Activated CD4-positive, alpha-beta T cell treated with anti-CD3 and anti-CD28 coated beads for 48 hours (primary cell): ENCODE measurements at regions not wholly inside any gene's neighbourhood (a gene's known extent, or its start where the extent isn't known, plus 50 kb on each side); places are given as distances from the start of the nearest gene placed in this dataset.

Experiments used
- DNase-seq: peaks from one replicate; pipeline ENCODE4 v3.0.0-alpha.2; 2020

- DNase-seq, result no peak
These were observed 114.1 kb downstream of the RFLNA start for GRCh38 chr12:124408822-124409517.

- no peak for DNase-seq
These were observed 112.2 kb downstream of the RFLNA start for GRCh38 chr12:124407074-124407473.

- no peak for DNase-seq
These were observed 111.2 kb downstream of the RFLNA start for GRCh38 chr12:124406043-124406442.

GRCh38 chr12:124405592-124405991, 110.7 kb downstream of the RFLNA start:
- no peak for DNase-seq

- no peak for DNase-seq
These were observed 110.3 kb downstream of the RFLNA start for GRCh38 chr12:124405151-124405550.

GRCh38 chr12:124404162-124404784, 109.4 kb downstream of the RFLNA start:
- DNase-seq, result no peak

- DNase-seq, result no peak
These were observed 108.4 kb downstream of the RFLNA start for GRCh38 chr12:124403273-124403672.

- no peak for DNase-seq
These were observed 107.6 kb downstream of the RFLNA start for GRCh38 chr12:124402248-124403066.

GRCh38 chr12:124401704-124402221, 106.9 kb downstream of the RFLNA start:
- no peak for DNase-seq

GRCh38 chr12:124400124-124400523, 105.2 kb downstream of the RFLNA start:
- no peak for DNase-seq

- DNase-seq, result peak; percentile 48
These were observed 104.7 kb downstream of the RFLNA start for GRCh38 chr12:124399622-124400021.

- no peak for DNase-seq
These were observed 103.8 kb downstream of the RFLNA start for GRCh38 chr12:124398578-124399227.

GRCh38 chr12:124397807-124398577, 103.1 kb downstream of the RFLNA start:
- DNase-seq, result no peak

- no peak for DNase-seq
These were observed 102.4 kb downstream of the RFLNA start for GRCh38 chr12:124397399-124397679.

GRCh38 chr12:124396544-124397398, 101.9 kb downstream of the RFLNA start:
- DNase-seq, result no peak

- DNase-seq, result no peak
These were observed 101.1 kb downstream of the RFLNA start for GRCh38 chr12:124395986-124396385.

- no peak for DNase-seq
These were observed 100.4 kb downstream of the RFLNA start for GRCh38 chr12:124395284-124395752.

- DNase-seq, result no peak
These were observed 99.7 kb downstream of the RFLNA start for GRCh38 chr12:124394462-124395128.

- DNase-seq, result no peak
These were observed 98.9 kb downstream of the RFLNA start for GRCh38 chr12:124393831-124394230.

- no peak for DNase-seq
These were observed 98.5 kb downstream of the RFLNA start for GRCh38 chr12:124393414-124393790.
